Tibial nerve (tissue), 4 donors: ENCODE measurements at regions not wholly inside any gene's neighbourhood (a gene's known extent, or its start where the extent isn't known, plus 50 kb on each side); places are given as distances from the start of the nearest gene placed in this dataset.

Experiments
- DNase-seq, 2 donors: peaks; one replicate each; pipeline ENCODE4 v3.0.0-alpha.2; 2019; ENCODE audit warnings: low spot score in 2 of 2
- H3K27ac ChIP-seq, 4 donors: fragments of 200-600 bp; sonication (generic) in 3 of 4; one replicate each; pipeline ENCODE4 v1.5.1; 2017 to 2019; ENCODE audit warnings: mild to moderate bottlenecking in 1 of 4
- H3K27me3 ChIP-seq, 2 donors: fragments of 200-600 bp; sonication (generic) in 1 of 2; one replicate each; pipeline versions ENCODE4 v1.5.1 to v1.6.0; 2017 to 2019
- H3K36me3 ChIP-seq, 3 donors: fragments of 200-600 bp; sonication (generic); one replicate each; pipeline ENCODE4 v1.5.1; 2018 to 2019
- H3K4me1 ChIP-seq, 4 donors: fragments of 200-600 bp; sonication (generic) in 3 of 4; one replicate each; pipeline ENCODE4 v1.5.1; 2017 to 2019
- H3K4me3 ChIP-seq, 4 donors: fragments of 200-600 bp; sonication (generic) in 3 of 4; one replicate each; pipeline ENCODE4 v1.5.1; 2017 to 2019; ENCODE audit warnings: mild to moderate bottlenecking in 1 of 4, moderate library complexity in 1 of 4
- H3K9me3 ChIP-seq, 4 donors: fragments of 200-600 bp; sonication (generic) in 3 of 4; one replicate each; pipeline ENCODE4 v1.5.1; 2017 to 2019
- CTCF ChIP-seq, 5 experiments: fragments of 200-600 bp in 3 of 5; fragments of 450-650 bp in 2 of 5; sonication (generic) in 3 of 5; IDR thresholded peaks; one replicate each; pipeline ENCODE4 v1.5.1; 2016 to 2019; ENCODE audit warnings: antibody characterized with exemption in 5 of 5, mild to moderate bottlenecking in 3 of 5, moderate library complexity in 2 of 5
- EP300 ChIP-seq, 2 donors: sonication (generic); formaldehyde crosslinking; IDR thresholded peaks; one replicate each; pipeline ENCODE4 v1.6.1; 2017; ENCODE audit warnings: antibody characterized with exemption in 2 of 2, mild to moderate bottlenecking in 1 of 2
- POLR2A ChIP-seq, 2 donors: fragments of 450-650 bp; IDR thresholded peaks; one replicate each; pipeline ENCODE4 v1.6.1; 2017; ENCODE audit warnings: antibody characterized with exemption in 2 of 2, mild to moderate bottlenecking in 2 of 2, moderate library complexity in 2 of 2
- WGBS, 2 donors: methylation state at CpG; one replicate each; pipeline ENCODE4 v1.1.5; 2018; 5-methylcytosine and 5-hydroxymethylcytosine counted together

GRCh38 chr9:87068177-87068840, 121.0 kb upstream of the GAS1 start:
- H3K27ac ChIP-seq = no peak overlapping the region
- 85 to 88% methylated on average over 4 of the region's 4 CpGs for WGBS, 2 donors
- TF ChIP-seq CTCF (IDR thresholded peaks at IDR 0.05) = no peak
- TF ChIP-seq POLR2A (IDR thresholded peaks at IDR 0.05) = no peak
- TF ChIP-seq EP300 (IDR thresholded peaks at IDR 0.05) = no peak
- H3K4me1 ChIP-seq = peaks cover 0 to 11% (median under 1%) of the 10 kb centered on the region in 4 donors
- no peaks in the 10 kb centered on the region for H3K27me3 ChIP-seq
- H3K9me3 ChIP-seq = no peaks in the 10 kb centered on the region
- no peaks in the 10 kb centered on the region for H3K36me3 ChIP-seq
- no peak overlapping the region for H3K4me3 ChIP-seq
- no peak for DNase-seq

- TF ChIP-seq CTCF (IDR thresholded peaks at IDR 0.05) = no peak
- no peak for TF ChIP-seq POLR2A (IDR thresholded peaks at IDR 0.05)
- no peak for TF ChIP-seq EP300 (IDR thresholded peaks at IDR 0.05)
- Histone ChIP-seq H3K4me3 (no peak overlapping the region), H3K4me1 (no peaks in the 10 kb centered on the region), H3K9me3 (no peaks in the 10 kb centered on the region), H3K27me3 (no peaks in the 10 kb centered on the region), H3K27ac (no peak overlapping the region), H3K36me3 (no peaks in the 10 kb centered on the region)
- 59 to 63% methylated on average over 3 of the region's 3 CpGs for WGBS, 2 donors
- DNase-seq = no peak
Measured at GRCh38 chr9:87069690-87070089, 122.4 kb upstream of the GAS1 start.

- TF ChIP-seq EP300 (IDR thresholded peaks at IDR 0.05) (no peak), POLR2A (IDR thresholded peaks at IDR 0.05) (no peak), CTCF (IDR thresholded peaks at IDR 0.05) (no peak)
- Histone ChIP-seq H3K4me1 (no peaks in the 10 kb centered on the region), H3K27ac (no peak overlapping the region), H3K4me3 (no peak overlapping the region), H3K9me3 (no peaks in the 10 kb centered on the region), H3K36me3 (no peaks in the 10 kb centered on the region), H3K27me3 (no peaks in the 10 kb centered on the region)
- DNase-seq = no peak
- 82 to 84% methylated on average over 3 of the region's 3 CpGs for WGBS, 2 donors
Measured at GRCh38 chr9:87070336-87070735, 123.0 kb upstream of the GAS1 start.

- no peak overlapping the region for H3K4me3 ChIP-seq
- WGBS, 2 donors = 96% methylated on average over 3 of the region's 3 CpGs
- H3K4me1 ChIP-seq = no peaks in the 10 kb centered on the region
Measured at GRCh38 chr9:87071473-87071872, 124.2 kb upstream of the GAS1 start.

GRCh38 chr9:87073692-87074091, 126.4 kb upstream of the GAS1 start:
- no peaks in the 10 kb centered on the region for H3K9me3 ChIP-seq
- TF ChIP-seq EP300 (IDR thresholded peaks at IDR 0.05) = no peak
- WGBS, 2 donors = 52 to 58% methylated on average over 6 of the region's 6 CpGs
- H3K27me3 ChIP-seq = no peaks in the 10 kb centered on the region
- H3K27ac ChIP-seq = no peak overlapping the region
- H3K4me3 ChIP-seq = no peak overlapping the region
- H3K36me3 ChIP-seq = no peaks in the 10 kb centered on the region
- DNase-seq = no peak
- no peaks in the 10 kb centered on the region for H3K4me1 ChIP-seq

More at GRCh38 chr9:87071473-87071872, 124.2 kb upstream of the GAS1 start:
- TF ChIP-seq POLR2A (IDR thresholded peaks at IDR 0.05) (no peak), CTCF (IDR thresholded peaks at IDR 0.05) (no peak), EP300 (IDR thresholded peaks at IDR 0.05) (no peak)
- no peaks in the 10 kb centered on the region for H3K27me3 ChIP-seq
- no peak overlapping the region for H3K27ac ChIP-seq
- no peaks in the 10 kb centered on the region for H3K36me3 ChIP-seq
- no peak for DNase-seq
- no peaks in the 10 kb centered on the region for H3K9me3 ChIP-seq

- TF ChIP-seq EP300 (IDR thresholded peaks at IDR 0.05) (no peak), CTCF (IDR thresholded peaks at IDR 0.05) (no peak)
- Histone ChIP-seq H3K27ac (no peak overlapping the region), H3K27me3 (no peaks in the 10 kb centered on the region), H3K9me3 (no peaks in the 10 kb centered on the region), H3K4me1 (no peaks in the 10 kb centered on the region), H3K36me3 (no peaks in the 10 kb centered on the region), H3K4me3 (no peak overlapping the region)
- no peak for DNase-seq
- 87 to 98% methylated on average over 3 of the region's 3 CpGs for WGBS, 2 donors
Measured at GRCh38 chr9:87075537-87075936, 128.2 kb upstream of the GAS1 start.
